ENCODE measurements at regions not wholly inside any gene's neighbourhood (a gene's known extent, or its start where the extent isn't known, plus 50 kb on each side); places are given as distances from the start of the nearest gene placed in this dataset.
"Not testable (repeated sequence)": the region's sequence is repeated elsewhere in the genome, so short reads cannot be mapped to it uniquely, and the experiment has no call there.

- no peaks in the 10 kb centered on the region for H3K9me3 ChIP-seq
- H3K4me1 ChIP-seq: no peaks in the 10 kb centered on the region
- ChIA-PET POLR2A (no interaction called here), CTCF (no interaction called here)
- no peak overlapping the region for H3K27ac ChIP-seq
- ATAC-seq: no peak
- WGBS (ENCODE audit: missing lambda C conversion rate): 59% methylated on average over 9 of the region's 15 CpGs
- H3K4me3 ChIP-seq: no peak overlapping the region
- TF ChIP-seq FOSB (CRISPR knock-in tag; IDR thresholded peaks at IDR 0.05) (no peak), JUN (IDR thresholded peaks at IDR 0.05) (no peak), GATA3 (IDR thresholded peaks at IDR 0.05; ENCODE audit: borderline replicate concordance) (no peak), HOXA7 (CRISPR knock-in tag; IDR thresholded peaks at IDR 0.05) (no peak), ZC3H11A (IDR thresholded peaks at IDR 0.05) (no peak), NFE2L2 (conservative IDR thresholded peaks at IDR 0.05; ENCODE audit: low read length) (no peak), CHD2 (IDR thresholded peaks at IDR 0.05; ENCODE audit: low read length, partially characterized antibody) (no peak), POLR2A (IDR thresholded peaks at IDR 0.05; ENCODE audit: low read length) (no peak), NR3C1 (IDR thresholded peaks at IDR 0.05) (no peak)
- DNase-seq (ENCODE audit: low read depth in 1 of 2, low spot score in 1 of 2): no peak
- FAIRE-seq: no peak
- H3K4me2 ChIP-seq: no peak overlapping the region
Observed at GRCh38 chr14:105581551-105582341, 55.4 kb downstream of the TMEM121 start.

DNA sequence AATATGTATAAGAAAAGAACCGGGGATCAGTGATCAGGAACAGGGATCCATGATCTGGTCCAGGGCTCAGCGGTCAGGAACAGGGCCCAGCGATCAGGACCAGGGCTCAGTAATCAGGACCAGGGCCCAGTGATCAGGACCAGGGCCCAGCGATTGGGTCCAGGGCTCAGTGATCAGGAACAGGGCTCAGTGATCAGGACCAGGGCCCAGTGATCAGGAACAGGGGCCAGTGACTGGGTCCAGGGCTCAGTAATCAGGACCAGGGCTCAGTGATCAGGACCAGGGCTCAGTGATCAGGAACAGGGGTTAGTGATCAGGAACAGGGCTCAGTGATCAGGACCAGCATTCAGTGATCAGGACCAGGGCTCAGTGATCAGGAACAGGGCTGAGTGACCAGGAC is 56.3 kb downstream of the TMEM121 start:
- peak; percentile 98 for FAIRE-seq
- H3K4me2 ChIP-seq: no peak overlapping the region
- TF ChIP-seq CHD4 (IDR thresholded peaks at IDR 0.05; ENCODE audit: borderline replicate concordance) (no peak), HEYL (CRISPR knock-in tag; IDR thresholded peaks at IDR 0.05) (no peak), MAFK (IDR thresholded peaks at IDR 0.05; ENCODE audit: partially characterized antibody) (no peak), TFCP2L1 (CRISPR knock-in tag; IDR thresholded peaks at IDR 0.05) (no peak), ESRRA (IDR thresholded peaks at IDR 0.05; ENCODE audit: borderline replicate concordance, low read length) (no peak), HDAC2 (IDR thresholded peaks at IDR 0.05) (no peak), EP300 (IDR thresholded peaks at IDR 0.05) (no peak), ZSCAN20 (CRISPR knock-in tag; IDR thresholded peaks at IDR 0.05) (no peak), CBX2 (IDR thresholded peaks at IDR 0.05; ENCODE audit: borderline replicate concordance, low read depth) (no peak), RARB (CRISPR knock-in tag; IDR thresholded peaks at IDR 0.05) (no peak), EHMT2 (IDR thresholded peaks at IDR 0.05; ENCODE audit: low read depth) (no peak), NPAS2 (CRISPR knock-in tag; IDR thresholded peaks at IDR 0.05; ENCODE audit: borderline replicate concordance) (no peak)
- TF ChIP-seq, protein P1, sequence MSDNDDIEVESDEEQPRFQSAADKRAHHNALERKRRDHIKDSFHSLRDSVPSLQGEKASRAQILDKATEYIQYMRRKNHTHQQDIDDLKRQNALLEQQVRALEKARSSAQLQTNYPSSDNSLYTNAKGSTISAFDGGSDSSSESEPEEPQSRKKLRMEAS (IDR thresholded peaks at IDR 0.05): no peak
- H3K4me3 ChIP-seq: no peak overlapping the region
- H3K27ac ChIP-seq: no peak overlapping the region
- peak; percentile 25; a peak in 4 of 6 replicates for ATAC-seq
- WGBS (ENCODE audit: missing lambda C conversion rate): 65% methylated on average over 4 of the region's 4 CpGs
- POLR2A ChIA-PET: no interaction called here
- CTCF ChIA-PET: no interaction called here
- no peak for DNase-seq (ENCODE audit: low read depth in 1 of 2, low spot score in 1 of 2)
- no peaks in the 10 kb centered on the region for H3K4me1 ChIP-seq
- H3K9me3 ChIP-seq: no peaks in the 10 kb centered on the region

DNA sequence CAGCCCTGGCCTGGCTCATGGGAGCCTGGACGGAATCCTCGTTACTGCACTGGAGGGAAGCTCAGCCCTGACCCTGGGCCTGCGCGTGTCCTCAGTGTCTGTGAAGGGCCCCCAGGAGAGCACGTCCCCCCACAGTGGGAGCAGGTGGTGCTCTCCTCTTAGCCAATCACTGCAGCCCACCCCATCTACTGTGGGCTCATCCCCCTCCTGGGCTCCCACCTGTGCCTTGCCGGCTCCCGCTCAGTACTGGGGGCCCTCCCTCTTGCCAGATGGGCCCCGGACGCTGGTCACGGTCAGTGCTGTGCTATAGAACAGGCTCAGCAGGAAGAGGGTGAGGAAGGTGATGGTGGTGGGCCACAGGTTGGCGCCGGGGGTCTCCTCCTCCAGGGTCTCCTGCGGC is 57.5 kb downstream of the TMEM121 start:
- H3K4me1 ChIP-seq; H3K4me2 ChIP-seq; ATAC-seq; POLR2A ChIA-PET; FAIRE-seq; H3K27ac ChIP-seq; H3K9me3 ChIP-seq; DNase-seq (ENCODE audit: low read depth in 1 of 2, low spot score in 1 of 2); H3K4me3 ChIP-seq; CTCF ChIA-PET: not testable (repeated sequence)
- WGBS (ENCODE audit: missing lambda C conversion rate): 67% methylated on average over 11 of the region's 13 CpGs

DNA sequence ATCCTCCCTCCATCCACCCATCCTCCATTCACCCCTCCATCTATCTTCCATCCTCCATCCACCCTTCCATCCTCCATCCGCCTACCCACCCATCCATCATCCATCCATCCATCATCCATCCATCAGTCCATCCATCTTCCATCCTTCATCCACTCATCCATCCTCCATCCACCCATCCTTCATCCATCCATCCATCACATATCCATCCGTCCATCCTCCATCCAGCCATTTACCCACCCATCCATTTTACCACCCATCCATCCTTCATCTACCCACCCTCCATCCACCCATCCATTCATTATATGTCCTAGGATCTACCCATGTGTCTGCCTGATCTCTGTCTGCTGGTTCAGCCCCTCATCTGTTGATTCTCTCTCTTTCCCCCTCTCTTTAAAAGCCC is 58.9 kb downstream of the TMEM121 start:
- H3K4me1 ChIP-seq; CTCF ChIA-PET; ATAC-seq; H3K9me3 ChIP-seq; DNase-seq (ENCODE audit: low read depth in 1 of 2, low spot score in 1 of 2); H3K27ac ChIP-seq; H3K4me3 ChIP-seq; FAIRE-seq; H3K4me2 ChIP-seq; POLR2A ChIA-PET: not testable (repeated sequence)
- 71% methylated on average over 2 of the region's 2 CpGs for WGBS (ENCODE audit: missing lambda C conversion rate)

GRCh38 chr14:105585722-105586121 is 59.3 kb downstream of the TMEM121 start:
- DNase-seq (ENCODE audit: low read depth in 1 of 2, low spot score in 1 of 2); H3K27ac ChIP-seq; FAIRE-seq; ATAC-seq; H3K4me3 ChIP-seq; H3K4me2 ChIP-seq; CTCF ChIA-PET; POLR2A ChIA-PET; H3K4me1 ChIP-seq; H3K9me3 ChIP-seq: not testable (repeated sequence)
- WGBS (ENCODE audit: missing lambda C conversion rate): no CpG with 5 or more reads among the region's 5 CpGs

DNA sequence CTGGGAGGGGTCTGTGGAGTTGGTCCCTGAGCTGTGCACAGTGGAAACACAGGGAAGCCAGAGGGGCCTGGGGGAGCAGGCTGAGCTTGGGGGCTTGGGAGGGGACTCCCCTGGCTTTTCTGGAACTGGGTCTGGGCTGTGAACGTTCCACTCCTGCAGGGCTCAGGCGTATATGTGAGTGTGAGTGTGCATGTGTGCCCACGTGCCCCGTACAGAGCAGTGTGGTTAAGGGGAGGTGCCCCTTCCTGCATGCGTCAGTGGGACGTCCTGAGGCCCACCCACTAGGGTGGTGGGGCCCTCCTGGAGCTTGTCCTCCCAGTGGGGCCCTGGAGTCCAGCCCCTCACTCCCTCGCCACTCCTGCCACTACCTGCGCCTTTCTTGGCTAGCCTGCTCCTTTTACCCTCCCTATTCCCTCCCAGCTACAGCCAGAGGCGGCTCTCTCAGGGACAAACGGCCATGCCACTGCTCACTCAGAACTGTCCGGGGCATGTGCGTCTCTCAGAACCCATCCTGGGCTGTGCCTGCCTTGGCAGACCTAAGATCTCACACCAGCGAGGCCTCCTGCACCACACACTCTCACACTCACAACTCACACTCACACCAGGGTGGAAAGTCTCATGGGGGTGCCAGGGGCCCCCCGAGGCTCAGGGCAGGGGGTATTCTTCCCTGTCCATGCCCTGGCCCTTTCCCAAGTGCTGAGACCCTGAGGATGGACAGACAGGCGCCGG is 59.9 kb downstream of the TMEM121 start:
- not testable (repeated sequence) for FAIRE-seq

GRCh38 chr14:105587034-105587433 is 60.7 kb downstream of the TMEM121 start:
- H3K9me3 ChIP-seq; H3K4me2 ChIP-seq; H3K27ac ChIP-seq; POLR2A ChIA-PET; ATAC-seq; FAIRE-seq; CTCF ChIA-PET; H3K4me3 ChIP-seq; DNase-seq (ENCODE audit: low read depth in 1 of 2, low spot score in 1 of 2); H3K4me1 ChIP-seq: not testable (repeated sequence)
- no CpG with 5 or more reads among the region's 19 CpGs for WGBS (ENCODE audit: missing lambda C conversion rate)

More for the DNA sequence above, 59.9 kb downstream of the TMEM121 start:
- H3K4me3 ChIP-seq; H3K4me1 ChIP-seq; DNase-seq (ENCODE audit: low read depth in 1 of 2, low spot score in 1 of 2); CTCF ChIA-PET; H3K9me3 ChIP-seq; H3K27ac ChIP-seq; H3K4me2 ChIP-seq; POLR2A ChIA-PET: not testable (repeated sequence)
- WGBS (ENCODE audit: missing lambda C conversion rate): 30% methylated on average over 2 of the region's 16 CpGs
- peak in 1 of 2 experiments; percentile 28; a peak in 2 of 6 replicates for ATAC-seq
